Stimulated activated CD4-positive, alpha-beta T cell treated with anti-CD3 and anti-CD28 coated beads, Interleukin-12 subunit alpha, Interleukin-12 subunit beta, amount 100 ng/mL, for 24 hours (primary cell): ENCODE measurements at regions not wholly inside any gene's neighbourhood (a gene's known extent, or its start where the extent isn't known, plus 50 kb on each side); places are given as distances from the start of the nearest gene placed in this dataset.

ENCODE experiments used
- DNase-seq, 2 experiments: peaks; one replicate each; pipeline ENCODE4 v3.0.0-alpha.2; 2020; ENCODE audit warnings: low read depth in 2 of 2

GRCh38 chr20:24261351-24261750 is 208.1 kb upstream of the SYNDIG1 start:
- DNase-seq = no peak

GRCh38 chr20:24257171-24257570 is 212.3 kb upstream of the SYNDIG1 start:
- DNase-seq = no peak

GRCh38 chr20:24256307-24256706 is 213.1 kb upstream of the SYNDIG1 start:
- no peak for DNase-seq

GRCh38 chr20:24254480-24254879 is 214.9 kb upstream of the SYNDIG1 start:
- no peak for DNase-seq

- DNase-seq = no peak
These were observed 216.1 kb upstream of the SYNDIG1 start for GRCh38 chr20:24253321-24253720.

- no peak for DNase-seq
These were observed 224.3 kb upstream of the SYNDIG1 start for GRCh38 chr20:24245094-24245493.

- DNase-seq = no peak
These were observed 226.7 kb upstream of the SYNDIG1 start for GRCh38 chr20:24242763-24243162.

- DNase-seq = no peak
These were observed 228.0 kb upstream of the SYNDIG1 start for GRCh38 chr20:24241466-24241865.

GRCh38 chr20:24236963-24237362 is 232.5 kb upstream of the SYNDIG1 start:
- no peak for DNase-seq

- no peak for DNase-seq
These were observed 233.2 kb upstream of the SYNDIG1 start for GRCh38 chr20:24236201-24236600.

GRCh38 chr20:24235296-24236175 is 233.9 kb upstream of the SYNDIG1 start:
- no peak for DNase-seq

GRCh38 chr20:24227600-24227999 is 239.0 kb upstream of the GGTLC1 start:
- DNase-seq = no peak

- DNase-seq = no peak
These were observed 223.9 kb upstream of the GGTLC1 start for GRCh38 chr20:24212494-24212893.

GRCh38 chr20:24211972-24212371 is 223.4 kb upstream of the GGTLC1 start:
- DNase-seq = no peak

GRCh38 chr20:24210356-24210755 is 221.8 kb upstream of the GGTLC1 start:
- DNase-seq = no peak

- no peak for DNase-seq
These were observed 220.1 kb upstream of the GGTLC1 start for GRCh38 chr20:24208652-24209051.

GRCh38 chr20:24207803-24208300 is 219.3 kb upstream of the GGTLC1 start:
- DNase-seq = no peak

- no peak for DNase-seq
These were observed 218.4 kb upstream of the GGTLC1 start for GRCh38 chr20:24206995-24207394.

- no peak for DNase-seq
These were observed 215.1 kb upstream of the GGTLC1 start for GRCh38 chr20:24203526-24204183.

GRCh38 chr20:24199501-24199900 is 210.9 kb upstream of the GGTLC1 start:
- DNase-seq = no peak

GRCh38 chr20:24194143-24194542 is 205.6 kb upstream of the GGTLC1 start:
- DNase-seq = no peak

- no peak for DNase-seq
These were observed 202.3 kb upstream of the GGTLC1 start for GRCh38 chr20:24190905-24191304.

- DNase-seq = no peak
These were observed 197.2 kb upstream of the GGTLC1 start for GRCh38 chr20:24185791-24186190.
